Activated naive CD8-positive, alpha-beta T cell treated with anti-CD3 and anti-CD28 coated beads, Interleukin-2, amount 50 U/mL, for 24 hours (primary cell): ENCODE measurements at regions not wholly inside any gene's neighbourhood (a gene's known extent, or its start where the extent isn't known, plus 50 kb on each side); places are given as distances from the start of the nearest gene placed in this dataset.

Experiments
- ATAC-seq: fragments of 150-1000 bp; cut with Tn5 transposase; one replicate; pipeline ENCODE4 v1.10.0; 2021
- DNase-seq: peaks from one replicate; pipeline ENCODE4 v3.0.0; 2021
- H3K27ac Mint-ChIP-seq: one replicate; pipeline ENCODE4 v1.8.0; 2021; ENCODE audit warnings: mild to moderate bottlenecking, mixed read lengths
- H3K27me3 Mint-ChIP-seq: one replicate; pipeline ENCODE4 v1.8.0; 2021; ENCODE audit warnings: mixed read lengths
- H3K36me3 Mint-ChIP-seq: one replicate; pipeline ENCODE4 v1.8.0; 2021; ENCODE audit warnings: low read depth, mixed read lengths
- H3K4me1 Mint-ChIP-seq: one replicate; pipeline ENCODE4 v1.8.0; 2021; ENCODE audit warnings: mixed read lengths
- H3K4me3 Mint-ChIP-seq: one replicate; pipeline ENCODE4 v1.8.0; 2021; ENCODE audit warnings: mild to moderate bottlenecking, moderate library complexity, mixed read lengths
- H3K9me3 Mint-ChIP-seq: one replicate; pipeline ENCODE4 v1.8.0; 2021; ENCODE audit warnings: mixed read lengths

GRCh38 chr4:29240641-29241040 is 1479.5 kb upstream of the PCDH7 start:
- DNase-seq (no peak), ATAC-seq (no peak)
- H3K9me3 Mint-ChIP-seq, result peaks cover 11% of the 10 kb centered on the region
- no peak overlapping the region for H3K27ac Mint-ChIP-seq
- H3K27me3 Mint-ChIP-seq, result no peaks in the 10 kb centered on the region
- no peaks in the 10 kb centered on the region for H3K4me1 Mint-ChIP-seq
- H3K36me3 Mint-ChIP-seq, result no peaks in the 10 kb centered on the region
- no peak overlapping the region for H3K4me3 Mint-ChIP-seq

- no peaks in the 10 kb centered on the region for H3K4me1 Mint-ChIP-seq
- ATAC-seq (no peak), DNase-seq (no peak)
- H3K27me3 Mint-ChIP-seq, result no peaks in the 10 kb centered on the region
- no peaks in the 10 kb centered on the region for H3K36me3 Mint-ChIP-seq
- no peak overlapping the region for H3K27ac Mint-ChIP-seq
- H3K4me3 Mint-ChIP-seq, result no peak overlapping the region
- peaks cover 9% of the 10 kb centered on the region for H3K9me3 Mint-ChIP-seq
Observed at GRCh38 chr4:29243054-29243453, 1477.1 kb upstream of the PCDH7 start.

GRCh38 chr4:29243851-29244250 is 1476.3 kb upstream of the PCDH7 start:
- no peak overlapping the region for H3K27ac Mint-ChIP-seq
- no peaks in the 10 kb centered on the region for H3K36me3 Mint-ChIP-seq
- no peaks in the 10 kb centered on the region for H3K27me3 Mint-ChIP-seq

GRCh38 chr4:29259556-29259955 is 1460.6 kb upstream of the PCDH7 start:
- Mint-ChIP-seq H3K4me3 (no peak overlapping the region), H3K4me1 (no peaks in the 10 kb centered on the region), H3K9me3 (peaks cover 27% of the 10 kb centered on the region), H3K27me3 (no peaks in the 10 kb centered on the region), H3K36me3 (no peaks in the 10 kb centered on the region), H3K27ac (no peak overlapping the region)
- ATAC-seq, result no peak
- DNase-seq, result no peak

More at GRCh38 chr4:29243851-29244250, 1476.3 kb upstream of the PCDH7 start:
- no peak for ATAC-seq
- Mint-ChIP-seq H3K4me1 (no peaks in the 10 kb centered on the region), H3K4me3 (no peak overlapping the region), H3K9me3 (peaks cover 9% of the 10 kb centered on the region)
- no peak for DNase-seq

- no peak overlapping the region for H3K27ac Mint-ChIP-seq
- H3K4me1 Mint-ChIP-seq, result no peaks in the 10 kb centered on the region
- ATAC-seq, result no peak
- no peak overlapping the region for H3K4me3 Mint-ChIP-seq
- DNase-seq, result no peak
- H3K9me3 Mint-ChIP-seq, result peaks cover 15% of the 10 kb centered on the region
- no peaks in the 10 kb centered on the region for H3K27me3 Mint-ChIP-seq
- no peaks in the 10 kb centered on the region for H3K36me3 Mint-ChIP-seq
Observed at GRCh38 chr4:29262986-29263385, 1457.2 kb upstream of the PCDH7 start.

- H3K27me3 Mint-ChIP-seq, result no peaks in the 10 kb centered on the region
- no peak for DNase-seq
- no peak overlapping the region for H3K27ac Mint-ChIP-seq
- no peak overlapping the region for H3K4me3 Mint-ChIP-seq
- H3K9me3 Mint-ChIP-seq, result peaks cover 10% of the 10 kb centered on the region
- ATAC-seq, result no peak
- H3K4me1 Mint-ChIP-seq, result no peaks in the 10 kb centered on the region
- H3K36me3 Mint-ChIP-seq, result no peaks in the 10 kb centered on the region
Observed at GRCh38 chr4:29276150-29276549, 1444.0 kb upstream of the PCDH7 start.

GRCh38 chr4:29277381-29277780 is 1442.8 kb upstream of the PCDH7 start:
- ATAC-seq, result no peak
- DNase-seq, result no peak
- H3K4me1 Mint-ChIP-seq, result no peaks in the 10 kb centered on the region
- H3K36me3 Mint-ChIP-seq, result no peaks in the 10 kb centered on the region
- H3K4me3 Mint-ChIP-seq, result no peak overlapping the region
- no peak overlapping the region for H3K27ac Mint-ChIP-seq
- H3K27me3 Mint-ChIP-seq, result no peaks in the 10 kb centered on the region
- H3K9me3 Mint-ChIP-seq, result peaks cover 5% of the 10 kb centered on the region

GRCh38 chr4:29278585-29278984 is 1441.6 kb upstream of the PCDH7 start:
- Mint-ChIP-seq H3K27me3 (no peaks in the 10 kb centered on the region), H3K27ac (no peak overlapping the region), H3K4me3 (no peak overlapping the region), H3K4me1 (no peaks in the 10 kb centered on the region), H3K9me3 (peaks cover 9% of the 10 kb centered on the region), H3K36me3 (no peaks in the 10 kb centered on the region)
- DNase-seq, result no peak
- no peak for ATAC-seq

- H3K4me3 Mint-ChIP-seq, result no peak overlapping the region
- H3K36me3 Mint-ChIP-seq, result no peaks in the 10 kb centered on the region
- no peak for ATAC-seq
- DNase-seq, result no peak
- peaks cover 14% of the 10 kb centered on the region for H3K9me3 Mint-ChIP-seq
- H3K4me1 Mint-ChIP-seq, result no peaks in the 10 kb centered on the region
- no peak overlapping the region for H3K27ac Mint-ChIP-seq
- H3K27me3 Mint-ChIP-seq, result no peaks in the 10 kb centered on the region
Observed at GRCh38 chr4:29289118-29289517, 1431.1 kb upstream of the PCDH7 start.

GRCh38 chr4:29295280-29295679 is 1424.9 kb upstream of the PCDH7 start:
- no peak overlapping the region for H3K4me3 Mint-ChIP-seq
- no peaks in the 10 kb centered on the region for H3K4me1 Mint-ChIP-seq
- H3K9me3 Mint-ChIP-seq, result peaks cover 10% of the 10 kb centered on the region
- H3K27ac Mint-ChIP-seq, result no peak overlapping the region
- H3K27me3 Mint-ChIP-seq, result no peaks in the 10 kb centered on the region
- ATAC-seq, result no peak
- no peaks in the 10 kb centered on the region for H3K36me3 Mint-ChIP-seq
- no peak for DNase-seq

GRCh38 chr4:29304595-29304994 is 1415.6 kb upstream of the PCDH7 start:
- DNase-seq (no peak), ATAC-seq (no peak)
- no peak overlapping the region for H3K27ac Mint-ChIP-seq
- peaks cover 15% of the 10 kb centered on the region for H3K9me3 Mint-ChIP-seq
- no peaks in the 10 kb centered on the region for H3K4me1 Mint-ChIP-seq
- no peak overlapping the region for H3K4me3 Mint-ChIP-seq
- H3K36me3 Mint-ChIP-seq, result no peaks in the 10 kb centered on the region
- no peaks in the 10 kb centered on the region for H3K27me3 Mint-ChIP-seq

- H3K27me3 Mint-ChIP-seq, result no peaks in the 10 kb centered on the region
Observed at GRCh38 chr4:29307256-29307655, 1412.9 kb upstream of the PCDH7 start.

GRCh38 chr4:29307755-29308154 is 1412.4 kb upstream of the PCDH7 start:
- no peak overlapping the region for H3K27ac Mint-ChIP-seq
- no peak for ATAC-seq
- H3K4me3 Mint-ChIP-seq, result no peak overlapping the region
- no peaks in the 10 kb centered on the region for H3K27me3 Mint-ChIP-seq
- no peaks in the 10 kb centered on the region for H3K4me1 Mint-ChIP-seq
- peaks cover 15% of the 10 kb centered on the region for H3K9me3 Mint-ChIP-seq
- DNase-seq, result no peak
- H3K36me3 Mint-ChIP-seq, result no peaks in the 10 kb centered on the region

More at GRCh38 chr4:29307256-29307655, 1412.9 kb upstream of the PCDH7 start:
- H3K27ac Mint-ChIP-seq, result no peak overlapping the region
- no peak overlapping the region for H3K4me3 Mint-ChIP-seq
- no peaks in the 10 kb centered on the region for H3K4me1 Mint-ChIP-seq
- no peak for DNase-seq
- no peak for ATAC-seq
- no peaks in the 10 kb centered on the region for H3K36me3 Mint-ChIP-seq
- peaks cover 15% of the 10 kb centered on the region for H3K9me3 Mint-ChIP-seq

- ATAC-seq (no peak), DNase-seq (no peak)
- no peak overlapping the region for H3K27ac Mint-ChIP-seq
- no peaks in the 10 kb centered on the region for H3K4me1 Mint-ChIP-seq
- H3K9me3 Mint-ChIP-seq, result peaks cover 15% of the 10 kb centered on the region
- no peaks in the 10 kb centered on the region for H3K27me3 Mint-ChIP-seq
- no peaks in the 10 kb centered on the region for H3K36me3 Mint-ChIP-seq
- no peak overlapping the region for H3K4me3 Mint-ChIP-seq
Observed at GRCh38 chr4:29309050-29309449, 1411.1 kb upstream of the PCDH7 start.

GRCh38 chr4:29310252-29310651 is 1409.9 kb upstream of the PCDH7 start:
- no peak overlapping the region for H3K4me3 Mint-ChIP-seq
- peaks cover 15% of the 10 kb centered on the region for H3K9me3 Mint-ChIP-seq
- H3K4me1 Mint-ChIP-seq, result no peaks in the 10 kb centered on the region
- no peak overlapping the region for H3K27ac Mint-ChIP-seq
- no peaks in the 10 kb centered on the region for H3K27me3 Mint-ChIP-seq
- no peaks in the 10 kb centered on the region for H3K36me3 Mint-ChIP-seq
- ATAC-seq (no peak), DNase-seq (no peak)

- Mint-ChIP-seq H3K4me3 (no peak overlapping the region), H3K27ac (no peak overlapping the region), H3K27me3 (no peaks in the 10 kb centered on the region), H3K36me3 (no peaks in the 10 kb centered on the region), H3K9me3 (peaks cover 14% of the 10 kb centered on the region), H3K4me1 (no peaks in the 10 kb centered on the region)
- ATAC-seq, result no peak
- no peak for DNase-seq
Observed at GRCh38 chr4:29311247-29311646, 1408.9 kb upstream of the PCDH7 start.
